ENCODE measurements at regions not wholly inside any gene's neighbourhood (a gene's known extent, or its start where the extent isn't known, plus 50 kb on each side); places are given as distances from the start of the nearest gene placed in this dataset.
"Not testable (repeated sequence)": the region's sequence is repeated elsewhere in the genome, so short reads cannot be mapped to it uniquely, and the experiment has no call there.

DNA sequence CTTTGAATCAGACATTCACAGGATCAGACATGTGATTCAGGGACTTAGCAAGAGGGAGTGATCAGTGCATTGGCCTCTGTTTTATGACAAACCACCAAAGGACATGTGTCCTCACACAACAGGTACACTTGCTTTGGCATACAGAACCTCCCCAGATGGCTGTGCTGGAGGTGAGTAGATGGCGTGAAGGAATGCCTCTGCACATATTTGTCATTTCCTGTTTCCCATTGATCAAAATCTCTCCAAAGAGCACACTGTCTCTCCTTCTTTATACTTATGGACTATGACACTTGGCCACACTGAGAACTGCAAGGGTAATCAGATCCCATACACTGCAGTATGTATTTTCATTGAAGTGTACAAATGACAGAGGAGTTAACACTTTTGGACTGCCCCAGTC lies 927.6 kb downstream of the TSN start:
- no peak for DNase-seq

GRCh38 chr2:122692400-122693083 lies 937.1 kb downstream of the TSN start:
- no peak for DNase-seq

GRCh38 chr2:122697415-122697814 lies 942.0 kb downstream of the TSN start:
- no peak for DNase-seq

- no peak for DNase-seq
Observed at GRCh38 chr2:122703676-122704075, 948.2 kb downstream of the TSN start.

- peak; percentile 28 for DNase-seq
Observed at GRCh38 chr2:122704109-122704563, 948.7 kb downstream of the TSN start.

GRCh38 chr2:122705746-122706145 lies 950.3 kb downstream of the TSN start:
- DNase-seq: no peak

- peak; percentile 3 for DNase-seq
Observed at GRCh38 chr2:122706757-122707223, 951.3 kb downstream of the TSN start.

GRCh38 chr2:122707224-122707824 lies 951.9 kb downstream of the TSN start:
- DNase-seq: peak; percentile 0

DNA sequence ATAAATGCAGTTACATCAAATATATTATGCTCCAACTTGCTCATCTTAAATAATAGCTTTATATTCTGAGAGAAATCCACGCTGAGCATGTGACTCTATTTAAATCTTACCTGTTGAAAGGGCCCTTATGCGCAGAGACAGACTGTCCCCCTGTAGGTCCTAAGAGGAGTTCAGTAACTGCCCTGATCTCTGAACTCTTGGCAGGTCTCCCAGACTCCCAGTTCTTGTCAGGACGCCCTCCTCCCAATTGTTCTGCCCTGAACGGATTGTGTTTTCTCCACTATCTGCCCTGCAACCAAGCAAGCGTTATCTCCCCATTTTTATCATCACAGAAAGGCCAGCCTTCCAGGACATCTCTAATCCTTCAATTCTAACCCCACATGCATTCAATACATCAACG lies 954.6 kb downstream of the TSN start:
- DNase-seq: no peak

- DNase-seq: no peak
Observed at GRCh38 chr2:122713800-122714199, 958.3 kb downstream of the TSN start.

- not testable (repeated sequence) for DNase-seq
Observed at GRCh38 chr2:122720822-122721221, 965.4 kb downstream of the TSN start.

- no peak for DNase-seq
Observed at GRCh38 chr2:122734766-122735424, 979.4 kb downstream of the TSN start.

- no peak for DNase-seq
Observed at GRCh38 chr2:122736279-122736678, 980.8 kb downstream of the TSN start.

GRCh38 chr2:122737429-122738077 lies 982.1 kb downstream of the TSN start:
- peak; percentile 7 for DNase-seq

GRCh38 chr2:122739732-122740593 lies 984.5 kb downstream of the TSN start:
- no peak for DNase-seq

GRCh38 chr2:122740594-122740948 lies 985.1 kb downstream of the TSN start:
- DNase-seq: no peak

GRCh38 chr2:122741403-122741802 lies 986.0 kb downstream of the TSN start:
- no peak for DNase-seq

- DNase-seq: no peak
Observed at GRCh38 chr2:122743021-122743675, 987.7 kb downstream of the TSN start.

DNA sequence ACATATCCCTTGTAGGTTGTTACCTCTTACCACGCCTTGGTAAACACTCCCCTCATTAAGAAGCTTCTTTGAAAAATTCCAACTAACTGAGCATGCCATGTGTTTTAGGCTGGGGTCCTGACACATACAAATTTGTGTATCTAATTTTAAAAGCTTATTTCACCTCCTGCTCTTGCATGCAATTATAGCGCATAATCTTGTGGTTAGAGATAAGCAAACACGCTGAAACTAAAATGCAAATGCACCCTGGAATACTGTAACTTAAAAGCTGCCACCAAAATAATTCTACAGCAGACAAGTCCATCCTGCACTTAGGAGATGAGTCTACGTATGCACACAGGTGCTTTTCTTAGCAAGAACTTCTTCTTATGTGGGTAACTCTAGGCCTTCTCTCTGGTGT lies 990.2 kb downstream of the TSN start:
- DNase-seq: no peak

- DNase-seq: no peak
Observed at GRCh38 chr2:122747670-122748069, 992.2 kb downstream of the TSN start.

- DNase-seq: no peak
Observed at GRCh38 chr2:122748552-122749011, 993.1 kb downstream of the TSN start.

GRCh38 chr2:122749405-122749804 lies 994.0 kb downstream of the TSN start:
- DNase-seq: no peak

Measured in activated CD4-positive, alpha-beta T cell treated with anti-CD3 and anti-CD28 coated beads, Interleukin-10, Interleukin-2, amounts not matched to agents 100 ng/mL and 50 ng/mL, durations not matched to agents 16 hours and 8 hours (primary cell).